Uterus (tissue), 3 donors: ENCODE measurements at regions not wholly inside any gene's neighbourhood (a gene's known extent, or its start where the extent isn't known, plus 50 kb on each side); places are given as distances from the start of the nearest gene placed in this dataset.

ENCODE experiments used
- DNase-seq, 2 donors: peaks; one replicate each; pipeline ENCODE4 v3.0.0-alpha.2; 2019 to 2020
- H3K27ac ChIP-seq, 2 donors: fragments of 200-600 bp; sonication (generic); 1 replicate in 1 of 2; 2 replicates in 1 of 2; pipeline ENCODE4 v1.5.1; 2016 to 2018
- H3K27me3 ChIP-seq, 2 donors: fragments of 200-600 bp; sonication (generic); one replicate each; pipeline ENCODE4 v1.5.1; 2018 to 2019; ENCODE audit warnings: control low read depth in 1 of 2
- H3K36me3 ChIP-seq, 2 donors: fragments of 200-600 bp; sonication (generic); one replicate each; pipeline ENCODE4 v1.5.1; 2019; ENCODE audit warnings: control low read depth in 1 of 2
- H3K4me1 ChIP-seq, 2 donors: fragments of 200-600 bp; sonication (generic); one replicate each; pipeline ENCODE4 v1.5.1; 2018 to 2019; ENCODE audit warnings: control low read depth in 1 of 2
- H3K4me3 ChIP-seq, 2 donors: fragments of 200-600 bp; sonication (generic); 1 replicate in 1 of 2; 2 replicates in 1 of 2; pipeline ENCODE4 v1.5.1; 2018 to 2019; ENCODE audit warnings: mild to moderate bottlenecking in 1 of 2
- H3K9me3 ChIP-seq, 2 donors: fragments of 200-600 bp; sonication (generic); one replicate each; pipeline ENCODE4 v1.5.1; 2019; ENCODE audit warnings: control low read depth in 1 of 2
- CTCF ChIP-seq, 4 experiments: fragments of 200-600 bp in 2 of 4; fragments of 450-650 bp in 2 of 4; sonication (generic) in 2 of 4; IDR thresholded peaks; one replicate each; pipeline ENCODE4 v1.5.1; 2016 to 2019; ENCODE audit warnings: antibody characterized with exemption in 4 of 4, mild to moderate bottlenecking in 2 of 4, moderate library complexity in 1 of 4
- POLR2A ChIP-seq, 2 donors: fragments of 450-650 bp; IDR thresholded peaks; one replicate each; pipeline ENCODE4 v1.6.1; 2016; ENCODE audit warnings: antibody characterized with exemption in 2 of 2, mild to moderate bottlenecking in 1 of 2, moderate library complexity in 1 of 2
- intact Hi-C: fragments of 100-400 bp; cut with DNase I; formaldehyde crosslinking; loops from one replicate; pipeline ENCODE4 v1.15.1; 2023; ENCODE audit warnings: low total_unique reads
- donor health status: DM: yes; HTN: yes; CAD: no.

GRCh38 chr13:64528838-64529237, 2701.3 kb downstream of the PCDH9 start:
- intact Hi-C loops, result no loop called here
- H3K36me3 ChIP-seq, result no peaks in the 10 kb centered on the region
- no peaks in the 10 kb centered on the region for H3K9me3 ChIP-seq
- H3K4me1 ChIP-seq, result no peaks in the 10 kb centered on the region
- H3K4me3 ChIP-seq, result no peak overlapping the region
- TF ChIP-seq POLR2A (IDR thresholded peaks at IDR 0.05) (no peak), CTCF (IDR thresholded peaks at IDR 0.05) (no peak)
- no peaks in the 10 kb centered on the region for H3K27me3 ChIP-seq
- DNase-seq, result no peak
- no peak overlapping the region for H3K27ac ChIP-seq

GRCh38 chr13:64527561-64527960, 2702.6 kb downstream of the PCDH9 start:
- no peak overlapping the region for H3K4me3 ChIP-seq
- no peak for DNase-seq
- H3K27ac ChIP-seq, result no peak overlapping the region
- intact Hi-C loops, result no loop called here
- no peaks in the 10 kb centered on the region for H3K9me3 ChIP-seq
- TF ChIP-seq CTCF (IDR thresholded peaks at IDR 0.05) (no peak), POLR2A (IDR thresholded peaks at IDR 0.05) (no peak)
- H3K27me3 ChIP-seq, result no peaks in the 10 kb centered on the region
- no peaks in the 10 kb centered on the region for H3K4me1 ChIP-seq
- no peaks in the 10 kb centered on the region for H3K36me3 ChIP-seq

GRCh38 chr13:64525687-64526086, 2704.4 kb downstream of the PCDH9 start:
- H3K9me3 ChIP-seq, result no peaks in the 10 kb centered on the region
- H3K4me3 ChIP-seq, result no peak overlapping the region
- intact Hi-C loops, result no loop called here
- DNase-seq, result no peak
- no peaks in the 10 kb centered on the region for H3K27me3 ChIP-seq
- no peaks in the 10 kb centered on the region for H3K4me1 ChIP-seq
- H3K36me3 ChIP-seq, result no peaks in the 10 kb centered on the region
- no peak overlapping the region for H3K27ac ChIP-seq
- TF ChIP-seq POLR2A (IDR thresholded peaks at IDR 0.05) (no peak), CTCF (IDR thresholded peaks at IDR 0.05) (no peak)

- Histone ChIP-seq H3K4me1 (no peaks in the 10 kb centered on the region), H3K36me3 (no peaks in the 10 kb centered on the region), H3K27me3 (no peaks in the 10 kb centered on the region), H3K4me3 (no peak overlapping the region), H3K9me3 (no peaks in the 10 kb centered on the region), H3K27ac (no peak overlapping the region)
- DNase-seq, result no peak
- intact Hi-C loops, result no loop called here
- no peak for TF ChIP-seq POLR2A (IDR thresholded peaks at IDR 0.05)
Observed at GRCh38 chr13:64510747-64511146, 2719.4 kb downstream of the PCDH9 start.

- H3K27me3 ChIP-seq, result no peaks in the 10 kb centered on the region
- no peaks in the 10 kb centered on the region for H3K9me3 ChIP-seq
- no peak overlapping the region for H3K27ac ChIP-seq
- TF ChIP-seq POLR2A (IDR thresholded peaks at IDR 0.05) (no peak), CTCF (IDR thresholded peaks at IDR 0.05) (no peak)
- H3K4me1 ChIP-seq, result no peaks in the 10 kb centered on the region
- H3K4me3 ChIP-seq, result no peak overlapping the region
- no peak for DNase-seq
- no peaks in the 10 kb centered on the region for H3K36me3 ChIP-seq
- intact Hi-C loops, result no loop called here
Observed at GRCh38 chr13:64506246-64506645, 2723.9 kb downstream of the PCDH9 start.

- H3K9me3 ChIP-seq, result no peaks in the 10 kb centered on the region
- no peaks in the 10 kb centered on the region for H3K27me3 ChIP-seq
- no peaks in the 10 kb centered on the region for H3K4me1 ChIP-seq
- DNase-seq, result no peak
- no peak for TF ChIP-seq POLR2A (IDR thresholded peaks at IDR 0.05)
- TF ChIP-seq CTCF (IDR thresholded peaks at IDR 0.05), result no peak
- intact Hi-C loops, result no loop called here
- H3K27ac ChIP-seq, result no peak overlapping the region
- no peaks in the 10 kb centered on the region for H3K36me3 ChIP-seq
- no peak overlapping the region for H3K4me3 ChIP-seq
Observed at GRCh38 chr13:64505336-64505910, 2724.7 kb downstream of the PCDH9 start.
